Epithelial cell of prostate (primary cell): ENCODE measurements at regions not wholly inside any gene's neighbourhood (a gene's known extent, or its start where the extent isn't known, plus 50 kb on each side); places are given as distances from the start of the nearest gene placed in this dataset.
"Not testable (repeated sequence)": the region's sequence is repeated elsewhere in the genome, so short reads cannot be mapped to it uniquely, and the experiment has no call there.

Experiments
- DNase-seq: peaks from one replicate; pipeline ENCODE4 v3.0.0-alpha.2; 2011; ENCODE audit warnings: low read depth, low spot score
- H3K27ac ChIP-seq: fragments of 450-650 bp; 2 replicates; pipeline ENCODE4 v1.5.1; 2017; ENCODE audit warnings: mild to moderate bottlenecking

DNA sequence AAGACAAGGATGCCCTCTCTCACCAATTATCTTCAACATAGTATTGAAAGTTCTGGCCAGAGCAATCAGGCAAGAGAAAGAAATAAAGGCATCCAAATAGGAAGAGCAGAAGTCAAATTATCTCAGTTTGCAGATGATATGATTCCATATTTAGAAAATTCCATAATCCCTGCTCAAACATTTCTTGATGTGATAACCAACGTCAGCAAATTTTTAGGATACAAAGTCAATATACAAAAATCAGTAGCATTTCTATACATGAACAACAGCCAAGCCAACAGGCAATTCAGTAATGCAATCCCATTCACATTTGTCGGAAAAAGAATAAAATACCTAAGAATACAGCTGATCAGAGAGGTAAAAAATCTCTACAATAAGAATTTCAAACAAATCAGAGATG is 969.7 kb upstream of the USP15 start:
- no peak overlapping the region for H3K27ac ChIP-seq
- no peak for DNase-seq

DNA sequence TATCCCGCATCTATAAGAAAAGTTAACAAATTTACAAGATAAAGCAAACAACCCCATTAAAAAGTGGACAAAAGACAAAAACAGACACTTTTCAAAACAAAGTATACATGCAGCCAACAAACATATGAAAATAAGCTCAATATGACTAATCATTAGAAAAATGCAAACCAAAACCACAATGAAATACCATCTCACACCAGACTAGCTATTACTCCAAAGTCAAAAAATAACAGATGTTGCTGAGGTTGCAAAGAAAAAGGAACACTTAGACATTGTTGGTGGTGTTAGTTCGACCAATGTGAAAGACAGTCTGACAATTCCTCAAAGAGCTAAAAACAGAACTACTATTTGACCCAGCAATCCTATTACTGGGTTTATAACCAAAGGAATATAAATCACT is 968.6 kb upstream of the USP15 start:
- no peak for DNase-seq
- H3K27ac ChIP-seq: no peak overlapping the region

DNA sequence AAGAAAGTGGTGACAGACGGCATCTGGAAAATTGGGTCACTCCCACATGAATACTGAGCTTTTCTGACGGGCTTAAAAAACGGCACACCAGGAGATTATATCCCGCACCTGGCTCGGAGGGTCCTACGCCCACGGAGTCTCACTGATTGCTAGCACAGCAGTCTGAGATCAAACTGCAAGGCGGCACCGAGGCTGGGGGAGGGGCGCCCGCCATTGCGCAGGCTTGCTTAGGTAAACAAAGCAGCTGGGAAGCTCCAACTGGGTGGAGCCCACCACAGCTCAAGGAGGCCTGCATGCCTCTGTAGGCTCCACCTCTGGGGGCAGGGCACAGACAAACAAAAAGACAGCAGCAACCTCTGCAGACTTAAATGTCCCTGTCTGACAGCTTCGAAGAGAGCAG is 966.2 kb upstream of the USP15 start:
- H3K27ac ChIP-seq, DNase-seq: not testable (repeated sequence)

DNA sequence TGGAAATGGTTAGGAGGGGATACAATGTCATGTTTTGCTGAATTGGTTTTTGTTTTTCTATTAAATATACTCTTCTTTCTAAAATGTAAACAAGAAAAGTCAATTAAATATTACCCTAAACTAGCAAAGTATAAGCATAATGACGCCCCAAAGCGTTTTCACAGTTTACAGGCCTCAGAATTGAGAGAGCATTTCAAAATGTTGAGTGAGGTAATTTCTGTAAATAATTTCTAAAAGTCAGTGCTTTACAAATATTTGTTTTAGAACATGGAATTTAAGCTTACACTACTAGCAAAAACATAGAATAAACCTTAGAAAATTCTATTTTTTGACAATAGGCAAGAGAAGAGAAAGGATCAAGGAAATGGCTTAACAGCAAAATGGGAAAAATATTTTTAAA is 958.4 kb upstream of the USP15 start:
- no peak overlapping the region for H3K27ac ChIP-seq
- DNase-seq: no peak

DNA sequence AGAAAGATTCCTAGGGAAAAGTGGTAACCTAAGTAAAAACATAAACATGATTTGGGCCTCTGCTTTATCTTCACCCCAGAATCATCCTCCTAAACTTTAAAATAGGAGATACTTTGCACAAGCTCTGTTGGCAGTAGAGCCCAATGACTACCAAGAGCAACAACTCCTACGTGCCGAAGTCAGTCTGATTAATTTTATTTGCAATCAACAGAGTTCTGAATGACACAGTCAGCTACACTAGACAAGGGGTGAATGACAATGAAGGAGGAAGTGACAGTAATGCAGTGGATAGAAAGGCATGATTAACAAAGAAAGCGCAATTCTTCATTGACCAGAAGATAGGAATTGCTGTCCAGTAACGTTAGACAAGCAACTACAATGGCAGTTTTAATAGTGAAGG is 957.9 kb upstream of the USP15 start:
- H3K27ac ChIP-seq: no peak overlapping the region
- no peak for DNase-seq

DNA sequence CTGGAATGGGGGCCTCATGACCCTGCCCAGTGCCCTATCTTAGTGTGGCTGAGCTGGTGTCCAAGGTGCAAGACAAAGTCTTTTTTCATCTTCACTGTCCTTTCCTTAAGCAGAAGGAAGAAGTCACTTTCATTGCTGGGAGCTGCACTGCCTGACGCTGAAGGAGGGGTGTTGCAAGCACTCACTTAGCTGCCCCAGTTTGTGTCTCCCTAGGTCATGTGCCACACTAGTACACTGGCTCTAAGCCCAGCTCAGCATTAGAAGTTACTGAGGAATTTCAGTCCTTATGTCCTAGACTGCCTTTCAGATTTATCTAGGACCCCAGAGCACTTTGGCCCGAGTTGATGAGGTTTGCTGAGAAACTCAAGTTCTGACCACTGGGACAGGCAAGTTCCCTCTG is 952.0 kb upstream of the USP15 start:
- no peak for DNase-seq
- H3K27ac ChIP-seq: no peak overlapping the region

DNA sequence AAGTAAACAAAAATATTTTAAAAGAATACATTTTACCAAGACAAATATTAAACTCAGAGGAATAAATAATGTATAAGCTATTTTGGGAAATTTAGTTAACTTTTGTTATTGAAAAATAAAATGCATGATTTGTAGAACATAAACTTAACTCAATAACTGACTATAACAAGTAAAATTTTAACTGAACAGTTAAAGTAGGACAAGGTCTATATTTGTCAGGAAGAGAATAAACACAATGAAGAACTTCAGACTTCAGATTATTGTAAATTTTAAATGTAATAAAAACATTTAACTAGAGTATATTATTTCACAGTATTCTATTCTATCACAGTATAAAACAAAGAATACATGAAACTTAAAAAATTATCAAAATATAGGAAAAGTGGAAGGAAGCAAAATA is 948.8 kb upstream of the USP15 start:
- H3K27ac ChIP-seq: no peak overlapping the region
- no peak for DNase-seq

DNA sequence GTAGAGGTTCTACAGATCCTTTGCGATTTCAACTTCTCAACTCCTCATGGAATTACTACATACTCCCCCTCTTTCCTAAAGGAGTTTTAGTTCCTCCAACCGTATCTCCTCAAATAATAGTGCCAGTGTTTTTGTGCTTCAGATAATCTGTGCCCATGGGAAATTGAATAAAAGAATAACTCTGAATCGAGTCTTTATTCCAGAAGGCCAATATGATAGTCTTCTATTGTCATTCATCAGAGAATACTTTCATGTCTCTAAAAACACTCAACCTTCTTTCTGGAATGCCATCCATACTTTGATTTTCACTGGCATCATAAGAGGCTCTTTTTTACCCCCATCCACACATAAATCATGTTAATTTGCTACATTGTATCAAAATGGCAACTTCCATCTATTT is 911.3 kb upstream of the USP15 start:
- H3K27ac ChIP-seq: no peak overlapping the region

DNA sequence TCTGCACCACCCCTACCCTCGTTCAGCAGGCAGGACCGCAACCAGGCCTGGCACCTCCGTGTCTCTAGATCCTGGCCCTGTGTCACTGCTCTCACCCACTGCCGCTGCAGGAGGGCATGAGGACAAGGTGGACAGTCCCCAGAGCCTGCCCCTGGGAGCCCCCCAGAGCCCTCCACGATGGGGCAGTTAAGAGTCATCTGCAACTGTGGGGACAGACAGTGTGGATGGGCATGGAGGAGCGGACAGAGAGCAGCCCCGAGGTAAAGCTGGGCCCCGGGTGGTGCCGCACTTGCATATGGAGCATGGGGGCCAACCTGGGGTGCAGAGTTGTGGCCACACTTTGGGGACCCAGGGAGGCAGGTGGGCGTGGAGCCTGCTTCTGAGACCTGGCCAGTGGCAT is 905.1 kb upstream of the USP15 start:
- H3K27ac ChIP-seq: no peak overlapping the region
- no peak for DNase-seq

More for the DNA sequence above, 911.3 kb upstream of the USP15 start:
- no peak for DNase-seq

DNA sequence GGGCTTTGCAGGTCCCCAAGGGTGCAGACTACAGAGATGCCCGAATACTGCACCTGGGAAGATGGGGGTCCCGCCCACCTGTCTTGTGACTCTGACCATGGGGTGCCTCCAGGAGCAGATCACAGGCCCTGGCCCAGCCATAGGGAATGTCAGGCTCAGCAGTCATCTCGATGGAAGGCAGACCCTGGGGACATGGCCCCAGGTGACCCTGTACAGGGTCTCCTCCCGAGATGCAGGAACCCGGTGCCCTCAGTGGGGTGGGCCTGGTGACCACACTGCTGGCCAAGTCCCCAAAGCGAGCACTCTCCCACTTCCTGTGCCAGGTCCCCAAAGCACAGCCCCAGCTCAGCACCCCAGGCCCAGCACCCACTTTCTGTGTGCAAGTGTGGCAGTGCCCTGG is 903.7 kb upstream of the USP15 start:
- DNase-seq: no peak
- no peak overlapping the region for H3K27ac ChIP-seq

DNA sequence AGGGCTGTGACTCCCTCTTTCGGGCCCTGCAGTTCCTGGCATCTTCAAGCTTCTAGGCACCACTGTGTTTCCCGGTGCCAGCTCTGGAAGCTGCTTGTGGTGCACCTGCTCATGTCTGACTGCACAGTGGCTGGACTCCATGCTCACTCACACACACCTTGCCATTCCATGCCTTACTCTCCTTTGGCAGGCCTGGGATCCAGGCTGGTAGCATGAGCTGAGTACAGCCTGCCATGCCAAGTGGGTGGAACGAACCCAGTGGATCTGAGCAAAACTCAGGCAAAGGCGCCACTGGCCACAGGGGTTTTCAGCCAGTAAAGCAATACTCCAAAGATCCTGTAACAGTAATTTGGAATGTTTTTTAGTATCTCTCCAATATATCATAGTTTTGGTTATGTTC is 902.7 kb upstream of the USP15 start:
- no peak for DNase-seq
- no peak overlapping the region for H3K27ac ChIP-seq

DNA sequence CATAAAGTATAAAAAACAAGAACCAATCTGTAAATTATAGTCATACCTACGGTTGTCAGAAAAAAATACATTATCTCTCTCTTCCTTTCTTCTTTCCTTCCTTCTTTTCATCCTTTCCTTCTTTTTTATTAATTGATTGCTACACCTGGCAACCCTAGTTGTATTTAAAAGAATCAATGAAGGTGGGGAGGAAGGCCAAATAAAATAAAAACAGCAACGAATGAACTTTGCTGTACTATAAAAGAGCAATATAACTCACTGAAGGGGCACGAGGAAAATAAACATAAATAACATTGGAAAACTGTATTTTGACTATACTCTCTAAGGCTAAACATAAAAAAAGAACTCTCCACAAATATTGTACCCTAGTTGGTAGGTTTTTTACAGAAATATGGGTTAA is 898.2 kb upstream of the USP15 start:
- DNase-seq: no peak
- no peak overlapping the region for H3K27ac ChIP-seq

DNA sequence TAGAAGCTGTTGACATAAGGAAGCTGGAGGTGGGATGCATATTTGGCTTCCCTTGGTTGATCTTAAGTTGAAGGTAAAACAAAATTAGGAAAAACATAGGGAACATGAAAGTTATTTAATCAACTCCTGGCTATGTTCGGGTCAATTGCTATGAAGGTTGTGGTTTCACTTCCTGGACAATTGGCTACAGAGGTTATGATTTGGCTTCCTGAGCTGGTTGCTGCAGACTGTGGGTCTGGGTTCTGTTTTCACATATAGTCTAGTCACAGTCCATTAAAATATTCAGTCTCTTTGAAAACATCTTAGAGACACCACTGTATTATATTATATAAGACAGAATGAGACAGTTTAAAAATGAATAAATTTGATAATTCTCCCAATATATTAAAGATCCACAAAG is 895.2 kb upstream of the USP15 start:
- no peak overlapping the region for H3K27ac ChIP-seq
- no peak for DNase-seq

DNA sequence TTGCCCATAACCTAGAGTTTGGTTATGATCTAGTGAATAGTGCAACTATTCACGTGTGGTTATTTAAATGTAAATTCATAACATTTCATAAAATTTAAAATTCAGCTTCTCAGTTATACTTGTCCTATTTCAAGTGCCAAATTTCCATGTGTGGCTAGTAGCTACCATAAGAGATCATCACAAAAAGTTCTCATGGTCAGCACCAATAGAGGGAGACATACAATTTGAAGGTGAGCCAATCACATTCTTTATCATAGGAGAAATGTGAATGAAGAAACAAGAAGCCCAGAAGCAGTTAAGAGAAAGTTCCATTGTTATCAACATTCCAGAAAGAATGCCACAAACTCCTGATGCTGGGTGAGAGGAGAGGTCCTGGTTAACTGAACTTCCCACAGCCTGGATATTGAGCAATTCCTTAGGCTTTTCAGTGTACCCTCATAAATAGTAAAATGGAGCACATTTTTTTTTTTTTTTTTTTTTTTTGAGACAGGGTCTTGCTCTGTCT is 892.9 kb upstream of the USP15 start:
- DNase-seq: no peak
- H3K27ac ChIP-seq: no peak overlapping the region

DNA sequence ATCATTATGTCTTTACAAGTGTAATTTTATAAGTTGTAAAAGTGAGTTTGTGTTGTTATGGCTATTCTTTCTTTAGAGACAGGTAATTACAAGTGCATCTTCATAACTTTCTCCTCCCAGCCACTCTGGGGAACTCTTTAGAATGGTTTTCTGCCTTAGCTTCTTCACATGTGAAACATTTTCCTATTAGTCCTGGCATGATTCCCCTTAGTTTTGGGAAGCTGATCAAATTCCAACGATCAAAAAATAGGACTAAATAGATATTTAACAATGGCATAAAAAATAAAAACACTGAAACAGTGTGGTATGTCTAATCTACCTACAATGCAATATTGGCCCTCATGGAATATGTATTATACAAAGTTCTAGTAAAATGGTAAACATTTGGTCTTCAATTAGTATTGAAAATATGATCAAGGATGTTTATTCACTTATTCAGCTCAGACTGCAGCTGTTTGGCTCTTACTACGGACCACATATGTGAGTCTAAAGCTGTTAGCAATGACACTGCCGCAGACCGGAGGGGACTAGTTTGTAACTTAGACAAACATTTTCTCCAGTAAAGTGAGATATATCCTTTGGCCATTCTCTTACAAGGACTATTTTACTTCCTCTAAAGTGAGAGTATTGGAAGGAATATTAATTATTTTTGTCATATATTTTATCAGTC is 890.8 kb upstream of the USP15 start:
- no peak overlapping the region for H3K27ac ChIP-seq

DNA sequence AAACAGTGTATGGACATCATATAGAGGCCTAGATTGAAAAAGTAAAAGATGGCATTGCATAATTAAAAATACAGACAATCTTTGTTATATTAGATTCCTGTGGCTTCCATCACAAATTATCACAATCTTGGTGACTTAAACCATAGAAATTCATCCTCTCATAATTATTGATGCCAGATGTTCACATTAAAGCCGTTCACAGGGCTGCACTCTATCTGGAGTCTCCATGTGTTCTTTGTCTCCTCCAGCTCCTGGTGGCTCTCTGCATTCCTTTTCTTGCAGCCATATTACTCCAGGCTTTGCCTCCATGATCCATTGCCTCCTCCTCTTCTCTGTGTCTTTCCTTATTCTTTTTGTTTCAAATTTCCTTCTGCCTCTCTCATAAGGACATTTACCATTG is 875.7 kb upstream of the USP15 start:
- no peak overlapping the region for H3K27ac ChIP-seq
- DNase-seq: no peak

More for the DNA sequence above, 890.8 kb upstream of the USP15 start:
- DNase-seq: no peak

DNA sequence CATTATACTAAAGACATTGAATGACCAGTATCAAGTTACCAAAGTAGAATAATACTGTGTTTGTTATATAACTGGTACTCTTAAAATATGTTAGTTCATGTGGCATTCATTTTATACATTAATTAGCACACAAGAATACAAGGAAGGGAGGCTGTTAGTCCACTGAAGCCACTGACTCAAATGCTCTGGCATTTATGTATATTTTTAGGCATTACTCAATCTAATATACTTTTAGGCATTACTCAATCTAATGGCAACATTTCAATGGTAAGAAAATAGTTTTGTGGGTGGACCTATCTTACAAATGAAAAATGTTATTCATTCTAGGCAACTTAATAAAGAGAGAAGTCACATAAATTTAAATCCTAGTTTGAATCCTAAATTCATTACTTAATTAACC is 874.4 kb upstream of the USP15 start:
- no peak overlapping the region for H3K27ac ChIP-seq
- DNase-seq: peak; percentile 1

DNA sequence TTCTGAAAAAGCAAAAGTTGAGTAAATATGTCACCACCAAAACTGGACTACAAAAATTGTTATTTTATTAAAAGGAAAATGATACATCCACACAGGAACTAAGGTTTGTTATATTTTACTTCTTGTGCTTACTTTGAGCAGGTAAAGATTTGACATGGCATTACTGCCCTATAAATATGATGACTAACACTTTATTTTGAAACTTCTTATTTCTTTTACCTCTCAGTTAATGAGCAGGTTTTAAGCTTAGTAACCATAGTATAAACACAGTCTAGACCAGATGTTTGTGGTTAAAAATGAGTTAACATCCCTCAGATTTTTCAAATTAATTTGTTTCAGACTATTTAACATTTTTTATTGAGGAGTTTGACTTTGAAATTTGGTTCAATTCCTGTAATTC is 862.5 kb upstream of the USP15 start:
- no peak overlapping the region for H3K27ac ChIP-seq
- no peak for DNase-seq

DNA sequence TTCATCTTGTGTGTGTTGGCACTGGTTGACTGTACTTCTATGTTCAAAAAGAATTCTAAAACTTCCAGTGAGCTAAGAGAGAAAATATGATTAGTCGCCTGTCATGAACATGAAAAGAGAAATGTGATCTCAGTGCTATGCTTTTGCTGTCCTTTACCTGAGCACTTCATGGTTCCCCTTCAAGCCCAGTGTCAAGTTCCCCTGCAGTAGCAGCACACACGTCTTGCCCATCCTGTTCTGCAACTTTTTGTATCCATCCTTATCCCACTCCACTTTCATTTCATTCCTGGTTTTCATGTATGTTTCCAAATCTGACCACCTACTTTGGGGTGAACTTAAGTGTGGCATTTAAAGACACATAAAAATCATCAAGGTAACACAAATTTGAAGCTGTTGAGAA is 848.0 kb upstream of the USP15 start:
- no peak for DNase-seq
- no peak overlapping the region for H3K27ac ChIP-seq

DNA sequence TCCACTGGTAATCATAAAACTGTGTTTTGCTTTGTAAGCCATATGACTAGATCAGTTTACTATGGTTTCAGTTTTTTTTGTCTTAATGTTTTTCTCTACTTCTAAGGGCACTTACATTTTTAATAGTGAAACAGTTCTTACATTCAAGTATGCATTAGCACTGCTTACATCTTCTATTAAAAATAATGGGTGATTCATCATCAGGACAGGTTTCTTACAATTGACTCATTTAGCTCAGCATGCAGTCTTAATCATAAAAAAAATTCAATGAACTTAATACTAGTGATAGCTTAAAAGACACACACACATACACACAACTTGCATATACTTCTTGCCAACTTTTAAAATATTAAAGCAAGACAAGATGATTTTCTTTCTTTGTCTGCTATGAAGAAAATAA is 845.7 kb upstream of the USP15 start:
- no peak for DNase-seq
- no peak overlapping the region for H3K27ac ChIP-seq

DNA sequence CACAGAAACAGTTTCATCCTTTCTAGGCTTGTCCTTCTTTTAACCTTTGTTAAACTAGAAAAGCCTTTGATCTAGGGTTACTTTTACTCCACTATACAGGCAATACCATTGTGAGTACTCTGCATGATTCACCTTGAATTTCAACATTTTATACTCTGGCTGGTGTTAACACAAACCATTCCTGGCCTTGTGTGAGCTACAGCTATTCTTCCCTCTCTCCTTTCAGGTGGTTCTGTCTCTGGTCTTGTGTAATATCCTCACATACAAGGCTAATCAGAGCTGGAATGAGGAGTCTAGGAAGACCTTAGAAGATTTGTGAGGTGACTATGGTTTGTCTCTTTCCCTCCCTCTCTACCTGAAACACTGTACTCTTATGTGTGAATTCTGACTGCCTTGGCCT is 837.4 kb upstream of the USP15 start:
- no peak for DNase-seq
- H3K27ac ChIP-seq: no peak overlapping the region

DNA sequence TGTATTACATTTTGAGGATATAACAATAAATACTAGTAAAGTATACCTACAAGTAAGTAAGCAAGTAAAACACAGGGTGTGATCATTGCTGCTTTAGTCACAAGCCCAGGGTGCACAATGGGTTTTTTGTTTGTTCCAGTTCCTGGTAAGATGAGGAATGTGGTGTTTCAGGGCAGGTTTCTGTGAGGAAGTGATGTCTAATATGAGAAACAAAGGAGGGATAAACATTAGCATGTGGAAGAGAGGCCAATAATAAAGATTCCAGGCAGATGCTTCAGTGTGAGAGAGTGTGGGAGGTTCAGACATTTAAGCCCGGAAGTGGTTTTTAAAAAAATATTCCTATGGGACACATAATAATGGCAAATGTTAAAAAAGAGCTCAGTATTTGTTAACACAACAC is 808.1 kb upstream of the USP15 start:
- DNase-seq: peak; percentile 82
- peak overlapping the region; percentile 54 for H3K27ac ChIP-seq

DNA sequence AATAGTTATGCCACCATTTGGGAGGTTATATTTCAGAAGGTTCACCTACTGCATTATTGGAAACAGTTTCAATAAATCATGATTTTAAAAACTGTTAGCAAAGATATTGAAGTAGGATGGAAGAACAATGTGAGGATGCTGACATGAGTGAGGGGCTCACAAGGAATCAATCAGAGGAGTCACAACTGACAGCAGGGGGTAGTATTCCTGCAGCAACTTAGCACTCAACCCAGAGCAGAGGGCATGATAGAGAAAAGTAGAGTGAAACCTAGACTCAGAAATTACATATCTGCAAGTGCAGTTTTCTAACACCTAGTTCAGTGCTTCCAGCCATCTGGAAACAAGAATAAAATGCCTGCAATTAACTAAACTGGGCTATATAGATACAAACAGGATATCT is 772.5 kb upstream of the USP15 start:
- H3K27ac ChIP-seq: no peak overlapping the region
- DNase-seq: no peak
